ENCODE measurements at regions not wholly inside any gene's neighbourhood (a gene's known extent, or its start where the extent isn't known, plus 50 kb on each side); places are given as distances from the start of the nearest gene placed in this dataset.

DNA sequence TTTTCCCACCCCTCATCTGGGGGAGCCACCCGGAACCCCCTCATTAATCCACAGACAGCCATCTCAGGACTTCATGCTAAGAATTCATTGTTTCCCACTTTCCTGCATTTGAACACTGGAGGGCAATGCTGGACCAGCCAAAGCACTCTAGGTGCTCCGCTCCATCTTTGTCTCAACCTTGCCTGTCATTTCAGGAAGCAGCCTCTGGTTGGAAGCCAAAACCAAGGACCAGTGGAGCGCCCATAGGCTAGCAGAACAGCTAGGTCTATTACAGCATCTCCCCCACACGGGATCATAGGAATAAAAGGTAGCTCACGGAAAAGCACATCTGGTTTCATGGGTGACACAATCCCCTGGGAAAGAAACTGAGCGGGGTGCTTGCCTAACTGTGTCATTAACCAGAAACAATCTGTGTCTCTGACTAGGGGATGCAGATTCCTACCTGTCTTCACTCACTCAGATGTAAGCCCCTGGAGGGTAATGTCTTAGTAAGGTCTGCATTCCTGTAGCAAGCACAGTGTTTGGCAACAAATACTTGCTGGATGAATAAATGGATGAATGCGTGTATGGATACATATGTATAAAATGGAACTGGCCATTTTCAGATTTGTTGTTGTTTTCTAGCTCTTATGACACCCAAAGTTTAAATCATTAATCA, 197.0 kb downstream of the DAD1 start:
- TF ChIP-seq POLR2A (IDR thresholded peaks at IDR 0.05) (no peak), EP300 (IDR thresholded peaks at IDR 0.05) (no peak), POLR2AphosphoS5 (IDR thresholded peaks at IDR 0.05) (no peak)
- TF ChIP-seq, protein P1, sequence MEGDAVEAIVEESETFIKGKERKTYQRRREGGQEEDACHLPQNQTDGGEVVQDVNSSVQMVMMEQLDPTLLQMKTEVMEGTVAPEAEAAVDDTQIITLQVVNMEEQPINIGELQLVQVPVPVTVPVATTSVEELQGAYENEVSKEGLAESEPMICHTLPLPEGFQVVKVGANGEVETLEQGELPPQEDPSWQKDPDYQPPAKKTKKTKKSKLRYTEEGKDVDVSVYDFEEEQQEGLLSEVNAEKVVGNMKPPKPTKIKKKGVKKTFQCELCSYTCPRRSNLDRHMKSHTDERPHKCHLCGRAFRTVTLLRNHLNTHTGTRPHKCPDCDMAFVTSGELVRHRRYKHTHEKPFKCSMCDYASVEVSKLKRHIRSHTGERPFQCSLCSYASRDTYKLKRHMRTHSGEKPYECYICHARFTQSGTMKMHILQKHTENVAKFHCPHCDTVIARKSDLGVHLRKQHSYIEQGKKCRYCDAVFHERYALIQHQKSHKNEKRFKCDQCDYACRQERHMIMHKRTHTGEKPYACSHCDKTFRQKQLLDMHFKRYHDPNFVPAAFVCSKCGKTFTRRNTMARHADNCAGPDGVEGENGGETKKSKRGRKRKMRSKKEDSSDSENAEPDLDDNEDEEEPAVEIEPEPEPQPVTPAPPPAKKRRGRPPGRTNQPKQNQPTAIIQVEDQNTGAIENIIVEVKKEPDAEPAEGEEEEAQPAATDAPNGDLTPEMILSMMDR (IDR thresholded peaks at IDR 0.05), result peak; percentile 29 to 40
